Effector memory CD4-positive, alpha-beta T cell (primary cell): ENCODE measurements at regions not wholly inside any gene's neighbourhood (a gene's known extent, or its start where the extent isn't known, plus 50 kb on each side); places are given as distances from the start of the nearest gene placed in this dataset.

ENCODE experiments used
- DNase-seq, 3 donors: peaks; one replicate each; pipeline ENCODE4 v3.0.0-alpha.2; 2020
- H3K27ac ChIP-seq: 2 replicates; pipeline ENCODE4 v1.7.0; 2013; ENCODE audit warnings: mild to moderate bottlenecking, low read length, moderate library complexity; ENCODE audit not compliant: insufficient read depth, poor library complexity, severe bottlenecking
- H3K27me3 ChIP-seq: replicated peaks from 2 replicates; pipeline ENCODE4 v1.7.0; 2013; ENCODE audit warnings: mild to moderate bottlenecking, low read length; ENCODE audit not compliant: insufficient read depth, control insufficient read depth, poor library complexity, severe bottlenecking
- H3K36me3 ChIP-seq: 2 replicates; pipeline ENCODE4 v1.7.0; 2013; ENCODE audit warnings: mild to moderate bottlenecking, low read length, moderate library complexity; ENCODE audit not compliant: control insufficient read depth, insufficient read depth
- H3K4me1 ChIP-seq: 2 replicates; pipeline ENCODE4 v1.7.0; 2013; ENCODE audit warnings: low read length, mild to moderate bottlenecking; ENCODE audit not compliant: control insufficient read depth, insufficient read depth, poor library complexity, severe bottlenecking
- H3K4me3 ChIP-seq: 2 replicates; pipeline ENCODE4 v1.7.0; 2013; ENCODE audit warnings: low read length, low read depth, mild to moderate bottlenecking; ENCODE audit not compliant: insufficient read depth, poor library complexity, severe bottlenecking
- H3K9me3 ChIP-seq: 2 replicates; pipeline ENCODE4 v1.7.0; 2013; ENCODE audit warnings: mild to moderate bottlenecking, low read length, moderate library complexity; ENCODE audit not compliant: control insufficient read depth

- H3K4me1 ChIP-seq, result no peaks in the 10 kb centered on the region
- H3K36me3 ChIP-seq, result no peaks in the 10 kb centered on the region
- H3K9me3 ChIP-seq, result no peaks in the 10 kb centered on the region
- H3K4me3 ChIP-seq, result no peak overlapping the region
- H3K27me3 ChIP-seq, result no peaks in the 10 kb centered on the region
- H3K27ac ChIP-seq, result no peak overlapping the region
- DNase-seq, result no peak
These were observed 285.1 kb upstream of the HDAC4 start for GRCh38 chr2:239685965-239686364.

GRCh38 chr2:239685556-239685955, 284.7 kb upstream of the HDAC4 start:
- DNase-seq, result no peak
- Histone ChIP-seq H3K9me3 (no peaks in the 10 kb centered on the region), H3K4me1 (no peaks in the 10 kb centered on the region), H3K4me3 (no peak overlapping the region), H3K36me3 (no peaks in the 10 kb centered on the region), H3K27me3 (no peaks in the 10 kb centered on the region), H3K27ac (no peak overlapping the region)

GRCh38 chr2:239684996-239685395, 284.2 kb upstream of the HDAC4 start:
- Histone ChIP-seq H3K27ac (no peak overlapping the region), H3K4me1 (no peaks in the 10 kb centered on the region), H3K4me3 (no peak overlapping the region), H3K27me3 (no peaks in the 10 kb centered on the region), H3K9me3 (no peaks in the 10 kb centered on the region), H3K36me3 (no peaks in the 10 kb centered on the region)
- no peak for DNase-seq

DNA sequence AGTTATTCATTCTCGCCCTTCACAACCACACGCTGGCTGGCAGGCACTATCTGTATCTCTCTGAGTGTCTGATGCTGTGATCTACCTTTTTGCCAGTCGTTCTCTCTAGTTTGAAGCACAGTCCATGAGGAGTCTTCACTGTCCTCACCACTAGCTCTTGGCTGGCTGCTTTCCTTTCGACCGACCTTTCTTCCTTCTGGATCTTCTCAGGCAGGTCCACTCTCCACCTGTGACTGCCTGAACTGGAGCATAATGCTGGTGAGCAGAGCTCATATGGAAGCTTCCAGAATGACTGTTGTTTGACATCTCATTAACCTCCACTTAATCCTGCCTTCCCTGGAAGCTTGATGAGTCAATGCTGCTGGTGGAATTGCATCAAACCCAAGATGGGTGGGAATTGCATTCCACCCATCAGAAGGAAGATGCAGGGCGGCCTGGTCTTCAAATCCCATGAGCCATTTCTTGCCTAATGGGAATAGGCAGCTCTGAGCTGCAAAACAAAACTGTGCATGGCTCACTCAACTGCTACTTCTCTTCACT, 283.5 kb upstream of the HDAC4 start:
- DNase-seq, result no peak
- Histone ChIP-seq H3K27ac (no peak overlapping the region), H3K4me3 (no peak overlapping the region), H3K36me3 (no peaks in the 10 kb centered on the region), H3K27me3 (no peaks in the 10 kb centered on the region), H3K4me1 (no peaks in the 10 kb centered on the region), H3K9me3 (no peaks in the 10 kb centered on the region)

DNA sequence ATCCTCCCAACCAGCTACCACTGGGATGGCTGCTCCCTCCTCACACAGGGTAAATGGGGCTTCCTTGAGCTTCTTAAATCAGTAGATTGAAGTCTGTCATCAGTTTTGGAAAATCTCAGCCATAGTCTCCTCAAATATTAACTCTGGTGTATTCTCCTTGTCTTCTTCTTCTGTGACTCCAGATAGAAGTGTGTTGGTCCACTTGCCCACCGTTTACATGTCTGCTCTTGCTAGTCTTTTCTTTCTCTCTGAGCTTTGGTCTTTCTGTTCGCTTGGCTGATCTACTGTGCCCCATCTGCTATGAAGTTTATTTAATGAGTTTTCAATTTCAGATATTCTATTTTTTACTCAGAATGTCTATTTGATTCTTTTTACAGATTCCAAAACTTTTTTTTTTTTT, 281.7 kb upstream of the HDAC4 start:
- Histone ChIP-seq H3K4me1 (no peaks in the 10 kb centered on the region), H3K36me3 (no peaks in the 10 kb centered on the region), H3K4me3 (no peak overlapping the region), H3K9me3 (no peaks in the 10 kb centered on the region), H3K27me3 (no peaks in the 10 kb centered on the region), H3K27ac (no peak overlapping the region)
- DNase-seq, result no peak

DNA sequence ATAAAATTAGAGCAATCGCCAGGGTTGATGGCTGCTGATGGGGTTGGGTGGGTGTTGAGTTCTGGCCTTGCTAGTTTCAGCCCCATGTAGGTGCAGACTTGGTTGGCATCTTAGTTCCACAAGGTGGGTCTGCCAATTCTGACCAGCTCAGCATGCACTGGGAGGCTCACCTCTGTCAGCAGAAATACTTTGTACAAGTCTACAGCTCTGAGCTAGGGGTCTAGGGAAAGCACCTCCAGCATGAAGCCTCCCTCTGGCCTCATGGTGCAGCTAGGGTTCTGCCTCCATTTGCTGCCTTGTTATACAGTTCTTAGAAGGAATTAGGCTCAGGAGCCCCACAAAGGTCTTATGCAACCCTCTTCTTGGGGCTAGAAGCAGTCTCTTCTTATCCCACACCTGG, 278.9 kb upstream of the HDAC4 start:
- no peaks in the 10 kb centered on the region for H3K9me3 ChIP-seq
- no peaks in the 10 kb centered on the region for H3K4me1 ChIP-seq
- no peak for DNase-seq
- H3K27ac ChIP-seq, result no peak overlapping the region
- H3K27me3 ChIP-seq, result no peaks in the 10 kb centered on the region
- no peaks in the 10 kb centered on the region for H3K36me3 ChIP-seq
- H3K4me3 ChIP-seq, result no peak overlapping the region

DNA sequence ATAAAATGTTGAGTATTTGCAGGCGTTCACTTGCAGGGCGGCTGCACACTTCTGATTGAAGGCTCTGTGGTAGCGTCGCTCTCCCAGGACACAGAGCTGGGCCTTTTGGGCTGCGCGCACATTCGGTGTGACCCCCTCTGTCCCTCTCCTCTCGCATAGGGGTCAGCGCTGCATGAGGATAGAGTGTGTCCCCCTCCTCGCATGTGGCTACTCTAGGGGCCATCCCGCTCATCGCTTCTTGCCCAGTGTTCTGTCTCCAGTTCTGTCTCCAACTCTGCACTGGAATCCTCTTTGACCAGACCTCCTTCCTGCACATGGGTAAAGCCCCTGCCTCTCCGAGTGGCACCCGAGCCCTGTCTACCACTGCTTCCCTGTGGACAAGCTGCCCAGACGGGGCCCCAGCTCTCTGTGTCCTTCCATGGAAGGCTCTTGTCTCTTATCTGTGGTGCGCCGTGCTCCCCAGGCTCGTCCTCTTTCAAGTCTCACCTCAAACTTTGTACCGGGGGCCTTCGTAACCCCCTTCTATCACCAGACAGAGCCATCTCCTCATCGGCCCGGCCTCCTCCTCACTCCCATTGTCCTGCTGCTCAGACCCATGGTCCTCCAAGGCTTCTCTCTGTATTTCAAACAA, 278.0 kb upstream of the HDAC4 start:
- H3K9me3 ChIP-seq, result no peaks in the 10 kb centered on the region
- H3K36me3 ChIP-seq, result no peaks in the 10 kb centered on the region
- no peaks in the 10 kb centered on the region for H3K27me3 ChIP-seq
- no peak for DNase-seq
- H3K4me1 ChIP-seq, result no peaks in the 10 kb centered on the region
- H3K27ac ChIP-seq, result no peak overlapping the region
- H3K4me3 ChIP-seq, result no peak overlapping the region

DNA sequence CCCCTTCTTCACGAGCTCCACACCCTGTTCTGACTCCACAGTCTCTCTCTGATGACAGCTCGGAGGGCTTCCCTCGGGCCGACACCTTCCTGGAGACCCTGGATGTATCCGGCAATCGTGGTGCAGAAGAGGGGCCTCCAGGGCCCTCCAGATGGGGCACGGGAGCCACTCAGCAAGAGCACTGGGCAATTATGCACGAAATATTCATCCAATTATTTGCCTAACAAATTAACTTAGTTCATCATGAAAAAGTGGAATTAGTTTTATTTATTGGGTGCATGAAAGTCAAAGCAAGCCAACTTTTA, 277.3 kb upstream of the HDAC4 start:
- Histone ChIP-seq H3K4me3 (no peak overlapping the region), H3K27me3 (no peaks in the 10 kb centered on the region), H3K4me1 (no peaks in the 10 kb centered on the region), H3K36me3 (no peaks in the 10 kb centered on the region), H3K9me3 (no peaks in the 10 kb centered on the region), H3K27ac (no peak overlapping the region)
- no peak for DNase-seq

DNA sequence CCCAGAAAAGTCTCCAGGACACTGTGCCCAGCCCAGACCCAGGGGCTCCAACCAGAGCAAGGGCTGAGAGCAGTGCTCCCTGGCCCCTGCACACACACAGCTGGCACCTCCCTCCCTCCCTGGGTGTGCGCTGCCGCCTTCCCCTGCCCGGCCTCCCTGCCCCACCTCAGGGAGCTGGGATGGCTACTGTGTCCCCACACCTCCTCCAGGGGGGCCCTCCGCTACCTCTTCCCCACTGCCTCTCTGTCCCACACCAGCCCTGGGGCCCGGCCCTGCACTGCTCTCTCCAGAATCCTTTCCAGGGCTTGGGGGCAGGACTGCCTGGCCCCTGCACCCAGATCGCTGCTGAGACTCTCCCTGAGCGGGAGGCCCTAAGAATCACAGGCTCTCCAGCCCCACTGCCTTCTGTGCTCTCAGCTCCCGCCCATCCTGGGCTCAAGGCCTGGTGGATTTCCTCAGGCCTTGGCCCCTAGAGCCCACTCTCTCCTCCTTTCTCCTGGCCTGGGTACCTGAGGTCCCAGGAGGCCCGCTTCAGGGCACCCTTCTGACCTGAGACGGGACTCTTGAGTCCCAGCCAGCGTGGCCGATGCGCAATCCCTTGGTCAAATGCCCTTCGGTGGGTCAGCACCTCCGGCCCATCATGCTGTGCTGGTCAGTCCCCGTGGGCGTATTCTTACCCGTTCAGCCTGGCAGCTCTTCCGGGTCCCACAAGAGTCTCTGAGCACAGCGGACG, 276.8 kb upstream of the HDAC4 start:
- Histone ChIP-seq H3K4me3 (no peak overlapping the region), H3K4me1 (no peaks in the 10 kb centered on the region), H3K27ac (no peak overlapping the region), H3K36me3 (no peaks in the 10 kb centered on the region), H3K9me3 (no peaks in the 10 kb centered on the region), H3K27me3 (no peaks in the 10 kb centered on the region)
- DNase-seq, result no peak

DNA sequence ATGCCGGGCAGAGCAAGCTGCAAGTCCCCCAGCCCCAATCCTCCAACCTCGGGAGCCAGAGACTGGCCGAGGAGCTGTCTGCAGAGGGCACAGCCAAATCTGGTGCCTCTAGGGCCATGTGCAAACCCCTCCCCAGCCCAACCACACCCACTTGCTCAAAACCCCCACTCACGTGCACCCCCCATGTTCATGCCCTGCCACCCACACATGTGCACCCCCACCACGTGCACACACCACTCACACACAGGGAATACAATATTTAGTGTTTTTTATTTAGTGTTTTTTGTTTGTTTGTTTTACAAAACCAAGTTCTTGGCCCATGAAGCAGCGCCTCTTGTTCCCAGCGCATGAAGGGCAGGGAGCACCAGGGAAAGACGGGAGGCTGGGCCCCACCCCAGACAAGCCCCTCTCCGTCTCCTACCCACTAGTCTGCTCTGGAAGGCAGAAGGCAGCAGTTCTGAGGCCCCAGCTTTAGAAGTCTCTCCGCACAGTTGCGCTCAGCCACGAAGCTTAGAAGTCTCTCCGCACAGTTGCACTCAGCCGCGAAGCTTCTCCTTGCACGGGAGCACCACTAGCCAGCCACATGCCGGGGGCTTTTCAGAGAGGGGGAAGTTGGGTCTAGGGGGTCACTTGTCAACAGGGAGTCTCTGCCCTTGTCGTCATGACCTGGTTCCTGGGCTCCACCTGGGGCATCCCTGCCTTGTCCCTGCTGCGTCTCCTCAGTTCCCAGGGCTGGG, 276.1 kb upstream of the HDAC4 start:
- DNase-seq, result no peak

More for the DNA sequence above, 276.1 kb upstream of the HDAC4 start:
- no peaks in the 10 kb centered on the region for H3K9me3 ChIP-seq
- H3K27me3 ChIP-seq, result no peaks in the 10 kb centered on the region
- H3K4me3 ChIP-seq, result no peak overlapping the region
- H3K4me1 ChIP-seq, result no peaks in the 10 kb centered on the region
- no peaks in the 10 kb centered on the region for H3K36me3 ChIP-seq
- no peak overlapping the region for H3K27ac ChIP-seq
